K562 (cell line): ENCODE measurements at regions not wholly inside any gene's neighbourhood (a gene's known extent, or its start where the extent isn't known, plus 50 kb on each side); places are given as distances from the start of the nearest gene placed in this dataset.
"Not testable (repeated sequence)": the region's sequence is repeated elsewhere in the genome, so short reads cannot be mapped to it uniquely, and the experiment has no call there.

Experiments
- ATAC-seq: fragments of 200-7000 bp; cut with Tn5 transposase; 3 replicates; pipeline ENCODE4 v1.9.1; 2020; ENCODE audit warnings: moderate library complexity
- BruUV-seq: library from RNA; stranded (reverse); fragments of 400-500 nt; replicated peaks from 2 replicates; lab custom pipeline; 2021; lab: Mats Ljungman, UMichigan
- CTCF ChIA-PET: fragments of 300-600 bp; formaldehyde crosslinking; extraction: SDS; loops from one replicate; lab custom pipeline; 2021; ENCODE audit warnings: low intra/inter-chr PET ratio; lab: Yijun Ruan, JAX
- POLR2A ChIA-PET: fragments of 300-600, 350-650 bp; sonication (Branson Sonifier 250); formaldehyde crosslinking; extraction: SDS; loops from one replicate; lab custom pipeline; 2021; ENCODE audit warnings: antibody characterized with exemption, inconsistent platforms; lab: Yijun Ruan, JAX
- DNase-seq, 4 experiments: peaks; one replicate each; pipeline versions ENCODE4 v3.0.0 to v3.0.0-alpha.2; 2011 to 2018; ENCODE audit warnings: low spot score in 3 of 4, mixed read lengths in 3 of 4; ENCODE audit errors: extremely low read depth in 1 of 4
- FAIRE-seq: peaks from 2 replicates; lab custom pipeline; 2011; peaks lifted over from hg19 to GRCh38; lab: Jason Lieb, UNC
- H2AFZ ChIP-seq: 2 replicates; pipeline ENCODE4 v1.6.0; 2011; ENCODE audit warnings: low read depth, low read length, control low read depth, inconsistent platforms
- H3K27ac ChIP-seq: fragments of 200-600 bp; 3 replicates; pipeline ENCODE4 v1.8.0; 2011; ENCODE audit warnings: low read depth, mild to moderate bottlenecking, control low read depth, inconsistent platforms, low read length, moderate library complexity, mixed read lengths; ENCODE audit errors: extremely low read depth
- H3K27me3 ChIP-seq, 2 experiments: fragments of 300-600 bp in 1 of 2; 2 replicates in 1 of 2; 3 replicates in 1 of 2; pipeline versions ENCODE4 v1.6.0 to v1.8.0; 2011; ENCODE audit warnings: inconsistent platforms in 2 of 2, low read length in 2 of 2, mild to moderate bottlenecking in 1 of 2, mixed read lengths in 1 of 2, moderate library complexity in 1 of 2; ENCODE audit not compliant: control insufficient read depth in 2 of 2, insufficient read depth in 2 of 2
- H3K36me3 ChIP-seq: fragments of 300-600 bp; 3 replicates; pipeline ENCODE4 v1.8.0; 2011; ENCODE audit warnings: mild to moderate bottlenecking, low read length, inconsistent platforms; ENCODE audit not compliant: control insufficient read depth, insufficient read depth
- H3K4me1 ChIP-seq, 2 experiments: fragments of 200-600 bp in 1 of 2; replicated peaks in 1 of 2; 2 replicates in 1 of 2; 3 replicates in 1 of 2; pipeline versions ENCODE4 v1.5.1 to v1.8.0; 2011; ENCODE audit warnings: inconsistent platforms in 2 of 2, low read length in 2 of 2, mild to moderate bottlenecking in 1 of 2, mixed read lengths in 1 of 2, moderate library complexity in 1 of 2; ENCODE audit not compliant: control insufficient read depth in 2 of 2, insufficient read depth in 2 of 2
- H3K4me2 ChIP-seq: 2 replicates; pipeline ENCODE4 v1.6.1; 2011; ENCODE audit warnings: low read length, control low read depth, inconsistent platforms, mixed read lengths; ENCODE audit not compliant: insufficient read depth
- H3K4me3 ChIP-seq: fragments of 200-600 bp; sonication (generic), shearing (Covaris generic); 2 replicates; pipeline ENCODE4 v1.5.1; 2016; ENCODE audit warnings: control low read depth, inconsistent platforms
- H3K79me2 ChIP-seq: fragments of 200-600 bp; 3 replicates; pipeline ENCODE4 v1.8.0; 2011; ENCODE audit warnings: low read length, inconsistent platforms; ENCODE audit not compliant: control insufficient read depth, insufficient read depth
- H3K9ac ChIP-seq, 2 experiments: 2 replicates each; pipeline versions ENCODE4 v1.6.0 to v1.6.1; 2011; ENCODE audit warnings: low read depth in 2 of 2, low read length in 2 of 2, control low read depth in 1 of 2, inconsistent platforms in 1 of 2, mild to moderate bottlenecking in 1 of 2, mixed read lengths in 1 of 2; ENCODE audit not compliant: insufficient read depth in 1 of 2
- H3K9me1 ChIP-seq: one replicate; pipeline ENCODE4 v1.6.0; 2011; ENCODE audit warnings: inconsistent platforms, mild to moderate bottlenecking, low read length, moderate library complexity; ENCODE audit not compliant: control insufficient read depth, insufficient read depth
- H3K9me3 ChIP-seq: replicated peaks from 2 replicates; pipeline ENCODE4 v1.5.1; 2011; ENCODE audit warnings: low read depth, low read length, inconsistent platforms; ENCODE audit not compliant: control insufficient read depth, insufficient read depth
- H4K20me1 ChIP-seq: replicated peaks from 2 replicates; pipeline ENCODE4 v1.6.1; 2011; ENCODE audit warnings: low read length, inconsistent platforms, mixed read lengths; ENCODE audit not compliant: control insufficient read depth, insufficient read depth
- L3MBTL2 ChIP-seq: fragments of 450-650 bp; IDR thresholded peaks from 2 replicates; pipeline ENCODE4 v1.6.1; 2016; ENCODE audit warnings: mild to moderate bottlenecking, moderate library complexity
- RAD21 ChIP-seq, 2 experiments: fragments of 250-450 bp in 1 of 2; fragments of 450-650 bp in 1 of 2; sonication (Bioruptor Pico) in 1 of 2; formaldehyde crosslinking in 1 of 2; IDR thresholded peaks in 1 of 2; conservative IDR thresholded peaks in 1 of 2; 2 replicates each; pipeline versions ENCODE4 v1.4.0 to v1.8.0; 2020 to 2022; ENCODE audit warnings: mild to moderate bottlenecking in 2 of 2, moderate library complexity in 1 of 2
- WGBS: fragments of 100-300 bp; shearing (Covaris generic); methylation state at CpG from one replicate; pipeline ENCODE4 v1.1.6; 2016; ENCODE audit warnings: low coverage, mixed read lengths; ENCODE audit not compliant: insufficient coverage; ENCODE audit errors: missing lambda C conversion rate; 5-methylcytosine and 5-hydroxymethylcytosine counted together
- in situ Hi-C: fragments of 300-500 bp; cut with MboI; formaldehyde crosslinking; loops from 4 replicates; pipeline ENCODE4 v1.15.0; 2018; ENCODE audit warnings: inconsistent platforms, mixed read lengths
- intact Hi-C: fragments of 100-400 bp; cut with micrococcal nuclease; formaldehyde crosslinking; loops from 2 replicates; pipeline ENCODE4 v1.14.2; 2022
- TF ChIP-seq, protein P1 (sequence below), 2 experiments: IDR thresholded peaks; 2 replicates each; pipeline ENCODE4 v1.6.1; 2011; ENCODE audit warnings: borderline replicate concordance in 1 of 2, control low read depth in 1 of 2, low read depth in 1 of 2, low read length in 1 of 2, mild to moderate bottlenecking in 1 of 2, mixed read lengths in 1 of 2, moderate library complexity in 1 of 2; ENCODE audit not compliant: insufficient read depth in 1 of 2, insufficient read length in 1 of 2, poor library complexity in 1 of 2, severe bottlenecking in 1 of 2; ENCODE audit errors: extremely low read depth in 1 of 2

DNA sequence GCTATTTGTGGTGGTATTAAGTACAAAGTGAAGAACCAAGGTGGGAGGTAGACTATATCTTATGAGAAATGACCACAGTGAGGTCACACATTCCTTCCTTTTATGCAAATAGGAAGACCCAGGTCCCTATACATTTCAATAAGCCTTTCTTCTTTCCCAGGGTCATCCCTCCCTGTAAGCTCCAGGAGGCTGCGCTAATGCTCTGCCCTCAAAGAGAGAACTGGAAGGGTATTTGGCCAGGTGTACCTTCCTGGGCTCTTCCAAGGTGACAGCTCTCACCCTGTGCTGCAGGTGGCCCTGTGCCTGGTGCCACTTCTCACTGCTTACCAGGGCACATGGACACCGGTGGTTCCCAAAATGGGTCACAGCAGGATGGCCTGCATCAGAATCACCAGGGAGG, 103.4 kb downstream of the KBTBD2 start:
- H3K36me3 ChIP-seq, H3K9me3 ChIP-seq, H2AFZ ChIP-seq, H3K4me2 ChIP-seq, BruUV-seq, H3K27me3 ChIP-seq, H3K4me1 ChIP-seq, H3K9me1 ChIP-seq, H3K79me2 ChIP-seq, H3K9ac ChIP-seq, DNase-seq, H3K27ac ChIP-seq, H3K4me3 ChIP-seq, FAIRE-seq, CTCF ChIA-PET, POLR2A ChIA-PET, intact Hi-C loops, H4K20me1 ChIP-seq: not testable (repeated sequence)
- 57% methylated on average over 2 of the region's 2 CpGs for WGBS
- in situ Hi-C loops: loop anchor here (25.0 kb wide), 2 partner anchors 1051 to 1149 kb away; no protein-coding TSS in a partner anchor
- peak; percentile 21 for ATAC-seq

- 48% methylated on average over 5 of the region's 5 CpGs for WGBS
- H3K27ac ChIP-seq, H3K9me3 ChIP-seq, H3K79me2 ChIP-seq, FAIRE-seq, H2AFZ ChIP-seq, H3K9me1 ChIP-seq, BruUV-seq, intact Hi-C loops, H3K27me3 ChIP-seq, H3K4me3 ChIP-seq, POLR2A ChIA-PET, H4K20me1 ChIP-seq, H3K4me1 ChIP-seq, H3K36me3 ChIP-seq, H3K4me2 ChIP-seq, H3K9ac ChIP-seq: not testable (repeated sequence)
- CTCF ChIA-PET: interaction anchor here (0.6 kb wide), 1 partner anchor 94 kb away, joined by 3 read pairs; no protein-coding TSS in a partner anchor
- ATAC-seq (peak; percentile 83), DNase-seq (peak in 2 of 4 experiments; percentile 11 to 29)
- in situ Hi-C loops: loop anchor here (25.0 kb wide), 2 partner anchors 1048 to 1152 kb away; no protein-coding TSS in a partner anchor
- TF ChIP-seq RAD21 (CRISPR knock-in tag; conservative IDR thresholded peaks at IDR 0.05 in 1 of 2, IDR thresholded peaks at IDR 0.05 in 1 of 2): peak in 1 of 2 experiments; percentile 7; a peak in 1 of 4 replicates
- TF ChIP-seq L3MBTL2: peak; percentile 42; the same call in 1 of the 2 replicates
- TF ChIP-seq, protein P1, sequence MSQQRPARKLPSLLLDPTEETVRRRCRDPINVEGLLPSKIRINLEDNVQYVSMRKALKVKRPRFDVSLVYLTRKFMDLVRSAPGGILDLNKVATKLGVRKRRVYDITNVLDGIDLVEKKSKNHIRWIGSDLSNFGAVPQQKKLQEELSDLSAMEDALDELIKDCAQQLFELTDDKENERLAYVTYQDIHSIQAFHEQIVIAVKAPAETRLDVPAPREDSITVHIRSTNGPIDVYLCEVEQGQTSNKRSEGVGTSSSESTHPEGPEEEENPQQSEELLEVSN (IDR thresholded peaks at IDR 0.05; ENCODE audit: borderline replicate concordance in 1 of 2, extremely low read depth in 1 of 2, insufficient read depth in 1 of 2, insufficient read length in 1 of 2, low read depth in 1 of 2, low read length in 1 of 2, poor library complexity in 1 of 2, severe bottlenecking in 1 of 2): peak in 1 of 2 experiments; percentile 28
These were observed 106.1 kb downstream of the KBTBD2 start for GRCh38 chr7:32785365-32785944.
